ENCODE measurements at regions not wholly inside any gene's neighbourhood (a gene's known extent, or its start where the extent isn't known, plus 50 kb on each side); places are given as distances from the start of the nearest gene placed in this dataset.

DNA sequence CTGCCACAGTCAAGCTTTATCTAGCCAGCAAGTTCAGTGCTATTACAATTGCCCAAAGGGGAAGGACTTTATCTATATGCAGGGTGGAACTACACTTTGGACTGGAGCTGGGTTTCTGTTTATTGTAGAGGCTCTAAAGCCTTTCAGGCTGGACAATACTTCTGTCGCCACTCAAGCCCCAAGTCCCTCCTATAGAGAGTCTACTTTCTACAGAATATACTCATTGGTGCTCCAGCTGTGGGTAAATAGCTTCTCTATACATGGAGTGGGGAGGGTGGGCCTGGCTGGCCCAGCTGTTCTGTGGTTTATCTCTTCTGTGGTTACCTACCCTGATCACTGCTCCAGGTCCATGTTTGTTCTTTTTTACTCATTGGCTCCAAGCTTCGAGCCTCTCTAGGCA is 151.8 kb upstream of the MYLIP start:
- H3K27me3 ChIP-seq (ENCODE audit: insufficient read depth, low read length), result no peaks in the 10 kb centered on the region
- H3K4me3 ChIP-seq (ENCODE audit: low read length), result no peak overlapping the region
- H3K9me3 ChIP-seq (ENCODE audit: low read length), result no peaks in the 10 kb centered on the region
- no peaks in the 10 kb centered on the region for H3K36me3 ChIP-seq (ENCODE audit: insufficient read depth, low read length)
- no peaks in the 10 kb centered on the region for H3K4me1 ChIP-seq (ENCODE audit: insufficient read depth, low read length)
- no peak overlapping the region for H2AFZ ChIP-seq (ENCODE audit: low read depth, low read length)

GRCh38 chr6:15974817-15975216 is 154.1 kb upstream of the MYLIP start:
- no peak overlapping the region for H3K4me3 ChIP-seq (ENCODE audit: low read length)
- H3K36me3 ChIP-seq (ENCODE audit: insufficient read depth, low read length), result no peaks in the 10 kb centered on the region
- no peak overlapping the region for H2AFZ ChIP-seq (ENCODE audit: low read depth, low read length)
- H3K9me3 ChIP-seq (ENCODE audit: low read length), result no peaks in the 10 kb centered on the region
- H3K27me3 ChIP-seq (ENCODE audit: insufficient read depth, low read length), result no peaks in the 10 kb centered on the region
- H3K4me1 ChIP-seq (ENCODE audit: insufficient read depth, low read length), result no peaks in the 10 kb centered on the region

DNA sequence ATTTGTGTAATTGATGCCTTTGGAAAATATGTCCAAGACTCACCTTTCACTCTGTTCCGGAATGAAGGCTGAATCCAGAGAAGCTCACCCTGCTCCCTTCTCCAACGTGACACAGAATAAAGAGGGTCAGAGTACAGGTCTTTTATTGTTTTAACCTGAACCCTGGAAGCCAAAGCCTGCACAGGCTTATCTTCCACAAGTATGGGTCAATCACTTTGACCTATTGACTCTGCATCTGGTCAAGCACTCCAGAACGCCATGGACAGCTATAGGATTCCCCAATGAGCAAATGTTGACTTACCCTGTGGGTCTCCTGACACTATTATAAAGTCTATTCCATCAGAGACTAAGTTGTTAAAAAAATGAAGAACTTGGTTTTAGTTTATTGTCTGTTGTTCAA is 158.4 kb upstream of the MYLIP start:
- no peak overlapping the region for H2AFZ ChIP-seq (ENCODE audit: low read depth, low read length)

GRCh38 chr6:15969236-15969778 is 159.6 kb upstream of the MYLIP start:
- Histone ChIP-seq H3K4me1 (ENCODE audit: insufficient read depth, low read length) (no peaks in the 10 kb centered on the region), H3K4me3 (ENCODE audit: low read length) (no peak overlapping the region), H2AFZ (ENCODE audit: low read depth, low read length) (no peak overlapping the region), H3K27me3 (ENCODE audit: insufficient read depth, low read length) (no peaks in the 10 kb centered on the region), H3K36me3 (ENCODE audit: insufficient read depth, low read length) (no peaks in the 10 kb centered on the region), H3K9me3 (ENCODE audit: low read length) (no peaks in the 10 kb centered on the region)

More for the DNA sequence above, 158.4 kb upstream of the MYLIP start:
- Histone ChIP-seq H3K36me3 (ENCODE audit: insufficient read depth, low read length) (no peaks in the 10 kb centered on the region), H3K4me1 (ENCODE audit: insufficient read depth, low read length) (no peaks in the 10 kb centered on the region), H3K4me3 (ENCODE audit: low read length) (no peak overlapping the region), H3K9me3 (ENCODE audit: low read length) (no peaks in the 10 kb centered on the region), H3K27me3 (ENCODE audit: insufficient read depth, low read length) (no peaks in the 10 kb centered on the region)

GRCh38 chr6:15968519-15968918 is 160.4 kb upstream of the MYLIP start:
- Histone ChIP-seq H3K9me3 (ENCODE audit: low read length) (no peaks in the 10 kb centered on the region), H2AFZ (ENCODE audit: low read depth, low read length) (no peak overlapping the region), H3K4me1 (ENCODE audit: insufficient read depth, low read length) (no peaks in the 10 kb centered on the region), H3K36me3 (ENCODE audit: insufficient read depth, low read length) (no peaks in the 10 kb centered on the region), H3K27me3 (ENCODE audit: insufficient read depth, low read length) (no peaks in the 10 kb centered on the region), H3K4me3 (ENCODE audit: low read length) (no peak overlapping the region)

- no peaks in the 10 kb centered on the region for H3K27me3 ChIP-seq (ENCODE audit: insufficient read depth, low read length)
- H3K4me3 ChIP-seq (ENCODE audit: low read length), result no peak overlapping the region
- no peaks in the 10 kb centered on the region for H3K4me1 ChIP-seq (ENCODE audit: insufficient read depth, low read length)
- no peak overlapping the region for H2AFZ ChIP-seq (ENCODE audit: low read depth, low read length)
- H3K36me3 ChIP-seq (ENCODE audit: insufficient read depth, low read length), result no peaks in the 10 kb centered on the region
- H3K9me3 ChIP-seq (ENCODE audit: low read length), result no peaks in the 10 kb centered on the region
Measured at GRCh38 chr6:15966000-15966520, 162.8 kb upstream of the MYLIP start.

DNA sequence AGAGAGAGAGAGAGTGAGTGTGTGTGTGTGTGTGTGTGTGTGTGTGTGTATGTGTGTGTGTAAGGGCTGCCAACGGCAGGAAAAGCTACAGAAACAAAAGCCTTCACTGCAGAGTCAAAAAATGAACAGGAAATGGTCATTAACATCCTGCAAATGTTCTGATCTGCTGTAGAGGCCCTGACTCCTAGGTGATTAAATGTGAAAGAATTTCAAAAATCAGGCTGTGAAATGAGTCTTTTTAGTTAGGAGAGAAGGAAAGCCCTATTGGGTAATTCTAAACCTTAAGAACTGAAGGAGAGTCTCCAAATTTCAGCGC is 166.5 kb upstream of the MYLIP start:
- Histone ChIP-seq H3K36me3 (ENCODE audit: insufficient read depth, low read length) (no peaks in the 10 kb centered on the region), H3K4me3 (ENCODE audit: low read length) (no peak overlapping the region), H3K9me3 (ENCODE audit: low read length) (no peaks in the 10 kb centered on the region), H3K27me3 (ENCODE audit: insufficient read depth, low read length) (no peaks in the 10 kb centered on the region), H3K4me1 (ENCODE audit: insufficient read depth, low read length) (no peaks in the 10 kb centered on the region), H2AFZ (ENCODE audit: low read depth, low read length) (no peak overlapping the region)

DNA sequence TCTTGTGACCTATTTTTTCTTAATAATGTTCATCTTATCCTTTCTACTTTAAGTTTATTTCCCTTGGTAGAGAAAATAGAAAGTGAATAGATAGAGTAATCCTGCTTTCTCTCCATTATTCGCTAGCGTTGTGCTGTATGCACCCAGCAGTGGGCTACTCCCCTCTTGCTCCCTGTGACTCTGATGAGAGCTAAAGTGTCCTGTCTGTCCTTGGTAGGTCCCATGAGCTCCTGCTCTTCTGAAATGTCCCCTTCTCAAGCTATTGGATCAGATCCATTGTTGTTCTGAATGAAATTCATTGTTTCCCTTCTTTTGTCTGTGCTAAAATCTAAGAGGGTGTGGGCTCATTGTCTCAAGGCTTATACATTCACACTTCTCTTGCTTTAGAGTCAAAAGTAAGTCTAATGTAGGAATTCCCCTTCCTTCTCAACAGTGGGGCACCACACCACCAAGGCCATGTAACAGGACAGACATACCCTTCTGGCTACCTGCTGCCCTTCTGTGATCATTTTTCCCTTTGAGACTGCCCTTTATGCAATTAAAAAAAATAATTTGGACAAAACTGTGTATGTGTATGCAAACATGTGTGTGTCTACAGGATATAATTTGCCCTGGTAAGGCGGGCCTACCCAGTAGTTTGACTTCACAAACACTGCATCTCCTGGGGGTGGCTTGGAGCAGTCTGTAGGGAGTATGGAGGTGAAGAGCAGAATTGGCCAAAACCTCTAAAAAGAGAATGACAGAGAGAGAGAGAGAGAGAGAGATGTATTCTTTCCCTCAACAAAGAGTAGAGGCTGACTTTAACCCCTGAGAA is 167.0 kb upstream of the MYLIP start:
- H3K36me3 ChIP-seq (ENCODE audit: insufficient read depth, low read length), result no peaks in the 10 kb centered on the region
- no peak overlapping the region for H3K4me3 ChIP-seq (ENCODE audit: low read length)
- H3K27me3 ChIP-seq (ENCODE audit: insufficient read depth, low read length), result no peaks in the 10 kb centered on the region
- H2AFZ ChIP-seq (ENCODE audit: low read depth, low read length), result no peak overlapping the region
- no peaks in the 10 kb centered on the region for H3K4me1 ChIP-seq (ENCODE audit: insufficient read depth, low read length)
- H3K9me3 ChIP-seq (ENCODE audit: low read length), result no peaks in the 10 kb centered on the region

GRCh38 chr6:15960740-15961634 is 167.9 kb upstream of the MYLIP start:
- H3K9me3 ChIP-seq (ENCODE audit: low read length), result no peaks in the 10 kb centered on the region
- no peaks in the 10 kb centered on the region for H3K4me1 ChIP-seq (ENCODE audit: insufficient read depth, low read length)
- no peaks in the 10 kb centered on the region for H3K36me3 ChIP-seq (ENCODE audit: insufficient read depth, low read length)
- no peaks in the 10 kb centered on the region for H3K27me3 ChIP-seq (ENCODE audit: insufficient read depth, low read length)
- no peak overlapping the region for H2AFZ ChIP-seq (ENCODE audit: low read depth, low read length)
- H3K4me3 ChIP-seq (ENCODE audit: low read length), result no peak overlapping the region

DNA sequence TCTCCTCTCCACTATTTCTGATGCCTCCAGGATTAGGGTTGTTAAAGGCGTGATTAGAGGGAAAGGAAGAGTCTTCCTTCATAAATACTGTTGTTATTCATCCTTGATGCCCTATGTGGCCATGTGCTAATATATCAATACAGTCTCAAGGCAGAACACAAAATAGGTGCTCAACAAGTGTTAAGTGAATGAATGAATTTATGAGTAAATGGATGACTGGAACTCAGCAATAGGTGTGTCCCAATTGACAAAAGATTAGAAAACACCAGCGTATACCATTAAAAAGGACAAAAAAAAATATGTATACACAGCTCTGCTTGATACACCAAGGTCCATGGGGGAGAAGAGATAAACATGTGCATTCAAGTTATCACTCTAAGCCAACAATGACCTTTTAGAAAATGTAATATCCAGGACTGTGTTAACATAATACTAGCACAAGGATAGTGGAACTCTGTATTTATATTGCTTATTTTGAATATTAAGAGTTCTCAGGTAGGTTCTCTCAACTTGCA is 171.2 kb upstream of the MYLIP start:
- Histone ChIP-seq H3K4me3 (ENCODE audit: low read length) (no peak overlapping the region), H3K4me1 (ENCODE audit: insufficient read depth, low read length) (no peaks in the 10 kb centered on the region), H2AFZ (ENCODE audit: low read depth, low read length) (no peak overlapping the region), H3K36me3 (ENCODE audit: insufficient read depth, low read length) (no peaks in the 10 kb centered on the region), H3K9me3 (ENCODE audit: low read length) (no peaks in the 10 kb centered on the region), H3K27me3 (ENCODE audit: insufficient read depth, low read length) (no peaks in the 10 kb centered on the region)

DNA sequence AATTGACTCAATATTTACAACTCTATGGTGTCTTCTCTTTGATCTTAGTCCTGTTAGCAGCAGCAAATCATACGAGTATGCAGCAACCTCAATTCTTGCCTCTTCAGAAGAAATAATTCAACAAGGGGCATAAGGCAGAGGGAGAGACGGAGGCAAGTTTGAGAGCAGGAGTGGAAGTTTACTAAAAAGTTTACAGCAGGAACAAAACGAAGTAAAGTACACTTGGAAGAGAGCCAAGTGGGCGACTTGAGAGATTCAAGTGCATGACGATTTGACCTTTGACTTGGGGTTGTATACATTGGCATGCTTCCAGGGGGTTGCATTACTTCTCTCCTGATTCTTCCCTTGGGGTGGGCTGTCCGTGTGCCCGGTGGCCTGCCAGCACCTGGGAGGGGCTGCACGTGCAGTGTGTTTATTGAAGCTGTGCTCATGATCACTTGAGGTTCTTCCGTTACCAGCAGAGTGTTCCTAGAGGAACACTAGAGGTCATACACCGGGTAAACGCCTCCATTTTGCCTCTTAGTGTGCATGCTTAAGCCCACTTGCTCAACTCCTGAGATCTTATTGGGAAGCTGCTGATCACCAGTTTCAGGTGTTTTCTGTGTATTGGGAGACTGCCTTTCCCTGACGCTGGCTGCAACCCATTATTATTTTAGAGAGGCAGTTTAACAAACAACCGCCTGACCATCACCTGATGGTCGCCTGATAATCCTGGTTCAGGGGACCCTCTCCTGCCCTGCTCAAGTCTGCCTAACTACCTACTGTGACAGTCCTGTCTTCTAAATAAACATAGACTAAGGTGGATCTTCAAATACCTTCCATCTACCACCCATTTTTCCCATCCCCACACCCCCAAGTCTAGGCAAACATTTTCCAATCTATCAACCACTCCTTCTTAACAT is 172.4 kb upstream of the MYLIP start:
- Histone ChIP-seq H3K4me3 (ENCODE audit: low read length) (no peak overlapping the region), H3K9me3 (ENCODE audit: low read length) (no peaks in the 10 kb centered on the region), H2AFZ (ENCODE audit: low read depth, low read length) (no peak overlapping the region), H3K4me1 (ENCODE audit: insufficient read depth, low read length) (no peaks in the 10 kb centered on the region), H3K27me3 (ENCODE audit: insufficient read depth, low read length) (no peaks in the 10 kb centered on the region), H3K36me3 (ENCODE audit: insufficient read depth, low read length) (no peaks in the 10 kb centered on the region)

GRCh38 chr6:15955484-15955883 is 173.4 kb upstream of the MYLIP start:
- no peak overlapping the region for H2AFZ ChIP-seq (ENCODE audit: low read depth, low read length)
- no peaks in the 10 kb centered on the region for H3K9me3 ChIP-seq (ENCODE audit: low read length)
- H3K36me3 ChIP-seq (ENCODE audit: insufficient read depth, low read length), result no peaks in the 10 kb centered on the region
- H3K4me3 ChIP-seq (ENCODE audit: low read length), result no peak overlapping the region
- no peaks in the 10 kb centered on the region for H3K27me3 ChIP-seq (ENCODE audit: insufficient read depth, low read length)
- H3K4me1 ChIP-seq (ENCODE audit: insufficient read depth, low read length), result no peaks in the 10 kb centered on the region

Data from neuron (in vitro differentiated cells).